ENCODE measurements at regions not wholly inside any gene's neighbourhood (a gene's known extent, or its start where the extent isn't known, plus 50 kb on each side); places are given as distances from the start of the nearest gene placed in this dataset.

DNA sequence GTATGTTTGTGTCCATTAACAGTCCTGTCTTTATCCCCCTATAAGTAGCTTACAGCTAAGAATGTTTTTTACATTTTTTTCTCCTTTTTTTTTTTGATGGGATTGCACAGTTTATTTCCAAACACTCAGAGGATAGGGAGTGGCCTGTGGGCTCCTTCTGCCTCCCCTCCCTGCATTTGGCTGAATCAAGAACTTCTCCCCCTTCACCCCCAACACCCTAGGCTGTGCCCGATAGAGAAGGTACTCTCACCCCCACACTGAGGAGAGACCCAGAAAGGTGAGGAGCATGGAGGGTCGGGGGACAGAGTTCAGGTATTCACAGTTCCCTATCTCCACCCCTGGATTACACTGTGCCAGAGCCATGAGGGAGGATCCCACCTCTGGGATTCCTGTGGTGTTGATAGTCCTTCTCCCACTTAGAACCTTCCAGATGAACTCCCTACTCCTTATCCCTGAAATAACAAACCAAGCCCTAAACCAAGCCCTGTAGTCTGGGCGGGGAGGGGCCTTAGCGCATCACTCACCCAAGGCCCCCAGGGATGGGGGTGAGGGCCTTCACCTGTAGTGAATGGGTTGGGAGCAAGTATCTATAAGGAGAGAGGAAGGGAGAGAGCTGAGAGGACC is 97.1 kb downstream of the ADAMTS15 start:
- ATAC-seq: peak in 1 of 8 donors; percentile 11

DNA sequence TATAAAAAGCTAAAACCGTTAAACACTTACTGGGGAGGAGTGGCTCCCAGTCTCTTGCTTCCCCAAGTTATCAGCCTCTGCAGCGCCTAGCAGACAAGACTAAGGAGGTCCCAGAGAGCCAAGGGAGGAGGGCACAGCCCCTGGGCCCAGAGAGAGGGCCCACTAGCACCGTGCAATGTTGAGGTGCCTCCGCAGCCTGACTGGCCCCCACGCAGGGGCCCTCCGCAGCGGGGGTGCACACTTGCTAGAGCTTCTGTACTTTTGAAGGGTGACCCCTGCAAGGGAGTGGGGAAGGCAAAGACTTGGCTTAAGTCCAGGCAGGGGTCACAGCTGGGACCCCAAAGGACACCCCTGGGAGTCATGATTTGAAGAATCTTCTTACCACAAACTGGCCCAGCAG is 98.0 kb downstream of the ADAMTS15 start:
- WGBS, 2 donors: 92% methylated on average over 7 of the region's 7 CpGs
- Histone ChIP-seq H3K27ac (no peak overlapping the region), H3K27me3 (no peaks in the 10 kb centered on the region), H3K4me3 (no peak overlapping the region), H3K9me3 (peaks cover 0 to 5% (median 0%) of the 10 kb centered on the region in 11 donors), H3K4me1 (peaks cover 0 to 9% (median 0%) of the 10 kb centered on the region in 9 donors), H3K36me3 (no peaks in the 10 kb centered on the region)
- DNase-seq: no peak
- no peak for TF ChIP-seq CTCF (IDR thresholded peaks at IDR 0.05)
- ATAC-seq: peak in 1 of 8 donors; percentile 20
- intact Hi-C loops (cut with DNase I): no loop called here

More for the DNA sequence above, 97.1 kb downstream of the ADAMTS15 start:
- Histone ChIP-seq H3K9me3 (peaks cover 0 to 5% (median 0%) of the 10 kb centered on the region in 11 donors), H3K27ac (no peak overlapping the region), H3K36me3 (no peaks in the 10 kb centered on the region), H3K27me3 (no peaks in the 10 kb centered on the region), H3K4me3 (no peak overlapping the region), H3K4me1 (peaks cover 0 to 6% (median 0%) of the 10 kb centered on the region in 9 donors)
- 90% methylated on average over 4 of the region's 4 CpGs for WGBS, 2 donors
- DNase-seq: no peak
- intact Hi-C loops (cut with DNase I): no loop called here
- no peak for TF ChIP-seq CTCF (IDR thresholded peaks at IDR 0.05)

- Histone ChIP-seq H3K4me3 (no peak overlapping the region), H3K36me3 (no peaks in the 10 kb centered on the region), H3K27ac (no peak overlapping the region), H3K4me1 (peaks cover 0 to 10% (median 0%) of the 10 kb centered on the region in 9 donors), H3K9me3 (peaks cover 0 to 5% (median 0%) of the 10 kb centered on the region in 11 donors), H3K27me3 (no peaks in the 10 kb centered on the region)
- peak in 6 of 8 donors; percentile 18 to 61 (median 37) for ATAC-seq
- no peak for TF ChIP-seq CTCF (IDR thresholded peaks at IDR 0.05)
- WGBS, 2 donors: 90 to 93% methylated on average over 33 of the region's 33 CpGs
- intact Hi-C loops (cut with DNase I): no loop called here
- peak in 1 of 2 donors; percentile 31 for DNase-seq
These were observed 98.7 kb downstream of the ADAMTS15 start for GRCh38 chr11:130546901-130547694.

DNA sequence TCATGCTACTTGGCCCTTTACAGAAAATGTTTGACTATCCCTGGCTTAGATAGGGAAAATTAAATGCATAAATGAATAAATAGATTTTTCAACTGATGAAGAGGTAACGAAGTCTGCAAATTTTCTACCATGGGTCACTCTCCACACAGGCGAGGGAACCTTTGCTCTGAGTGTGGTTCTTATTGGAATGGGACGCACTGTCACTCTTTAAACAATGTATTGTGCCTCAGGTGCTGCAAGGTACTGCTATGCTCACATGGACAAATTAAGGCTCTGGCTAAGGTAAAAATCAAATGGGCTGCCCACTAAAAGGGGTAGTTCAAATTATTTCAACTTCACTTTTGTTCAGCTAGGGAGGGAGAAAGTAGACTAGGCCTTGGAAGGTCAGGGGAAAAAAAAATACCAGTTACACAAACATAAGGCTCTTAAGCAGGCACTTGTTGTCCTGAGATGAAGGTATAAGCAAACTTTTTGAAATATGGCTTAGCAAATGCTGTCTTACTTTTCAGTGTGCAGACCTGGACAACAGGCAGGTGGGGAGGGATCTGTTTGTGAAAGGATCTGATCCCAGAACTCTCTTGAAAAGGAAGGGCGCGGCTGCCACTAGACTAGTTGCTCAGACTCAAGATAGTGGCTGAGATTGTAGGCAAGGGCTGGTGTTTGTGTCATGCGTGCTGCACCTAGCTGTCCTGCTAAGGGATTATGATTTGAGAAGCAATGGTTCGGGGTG is 99.5 kb downstream of the ADAMTS15 start:
- Histone ChIP-seq H3K27ac (no peak overlapping the region), H3K36me3 (no peaks in the 10 kb centered on the region), H3K4me1 (peaks cover 0 to 10% (median 0%) of the 10 kb centered on the region in 9 donors), H3K4me3 (no peak overlapping the region), H3K9me3 (peaks cover 0 to 5% (median 0%) of the 10 kb centered on the region in 11 donors), H3K27me3 (no peaks in the 10 kb centered on the region)
- intact Hi-C loops (cut with DNase I): no loop called here
- TF ChIP-seq CTCF (IDR thresholded peaks at IDR 0.05): no peak
- WGBS, 2 donors: 90 to 94% methylated on average over 7 of the region's 7 CpGs
- DNase-seq (no peak), ATAC-seq (no peak)

Data from heart right ventricle (tissue), 16 donors.